Astrocyte (in vitro differentiated cells and primary cell): ENCODE measurements at regions not wholly inside any gene's neighbourhood (a gene's known extent, or its start where the extent isn't known, plus 50 kb on each side); places are given as distances from the start of the nearest gene placed in this dataset.

Experiments used
- EZH2 ChIP-seq: IDR thresholded peaks from 2 replicates; pipeline ENCODE4 v1.6.1; 2012; ENCODE audit warnings: mild to moderate bottlenecking, low read length, inconsistent platforms; ENCODE audit not compliant: insufficient read depth
- TF ChIP-seq, protein P1 (sequence below): IDR thresholded peaks from 2 replicates; pipeline ENCODE4 v1.5.1; 2011; ENCODE audit warnings: low read depth, mild to moderate bottlenecking, inconsistent platforms, low read length, moderate library complexity; ENCODE audit not compliant: insufficient read depth

DNA sequence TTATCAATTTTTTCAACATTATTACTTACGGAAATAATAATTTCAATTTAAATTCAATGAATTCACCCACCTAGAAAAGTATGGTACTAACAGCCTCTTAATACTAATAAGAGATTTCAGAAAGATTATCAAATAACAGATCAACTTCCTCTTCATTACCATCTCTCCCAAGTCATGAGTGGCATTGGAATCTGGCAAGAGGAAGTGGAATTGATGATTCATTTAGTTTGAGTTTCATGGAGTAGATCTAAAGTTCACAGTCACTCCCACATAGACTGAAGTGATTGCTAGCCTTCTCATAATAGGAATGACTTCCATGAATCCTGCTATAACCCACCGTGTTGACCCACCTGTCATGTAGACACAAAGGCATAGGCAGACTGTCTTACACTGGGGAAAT, 77.7 kb upstream of the WDR75 start:
- TF ChIP-seq EZH2 = no peak
- TF ChIP-seq, protein P1, sequence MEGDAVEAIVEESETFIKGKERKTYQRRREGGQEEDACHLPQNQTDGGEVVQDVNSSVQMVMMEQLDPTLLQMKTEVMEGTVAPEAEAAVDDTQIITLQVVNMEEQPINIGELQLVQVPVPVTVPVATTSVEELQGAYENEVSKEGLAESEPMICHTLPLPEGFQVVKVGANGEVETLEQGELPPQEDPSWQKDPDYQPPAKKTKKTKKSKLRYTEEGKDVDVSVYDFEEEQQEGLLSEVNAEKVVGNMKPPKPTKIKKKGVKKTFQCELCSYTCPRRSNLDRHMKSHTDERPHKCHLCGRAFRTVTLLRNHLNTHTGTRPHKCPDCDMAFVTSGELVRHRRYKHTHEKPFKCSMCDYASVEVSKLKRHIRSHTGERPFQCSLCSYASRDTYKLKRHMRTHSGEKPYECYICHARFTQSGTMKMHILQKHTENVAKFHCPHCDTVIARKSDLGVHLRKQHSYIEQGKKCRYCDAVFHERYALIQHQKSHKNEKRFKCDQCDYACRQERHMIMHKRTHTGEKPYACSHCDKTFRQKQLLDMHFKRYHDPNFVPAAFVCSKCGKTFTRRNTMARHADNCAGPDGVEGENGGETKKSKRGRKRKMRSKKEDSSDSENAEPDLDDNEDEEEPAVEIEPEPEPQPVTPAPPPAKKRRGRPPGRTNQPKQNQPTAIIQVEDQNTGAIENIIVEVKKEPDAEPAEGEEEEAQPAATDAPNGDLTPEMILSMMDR = no peak
